ENCODE measurements at regions not wholly inside any gene's neighbourhood (a gene's known extent, or its start where the extent isn't known, plus 50 kb on each side); places are given as distances from the start of the nearest gene placed in this dataset.
A peak's percentile ranks its signal among the peaks of the same experiment; 100 is the strongest.

GRCh38 chr17:21513012-21513570 is 136.9 kb downstream of the KCNJ12 start (continued):
- peak; percentile 26; the same call in 1 of the 2 replicates for TF ChIP-seq ZNF687 (CRISPR knock-in tag; IDR thresholded peaks at IDR 0.05)
- TF ChIP-seq FOXK1 (CRISPR knock-in tag; IDR thresholded peaks at IDR 0.05; ENCODE audit: borderline replicate concordance, low read depth), result no peak
- TF ChIP-seq PATZ1 (CRISPR knock-in tag; IDR thresholded peaks at IDR 0.05), result peak; percentile 69
- 0 out of 2 replicates have a peak, but pooled peaks have one; percentile 17 for TF ChIP-seq ZFX (CRISPR knock-in tag; IDR thresholded peaks at IDR 0.05; ENCODE audit: low read depth)
- TF ChIP-seq SNRNP70 (IDR thresholded peaks at IDR 0.05; ENCODE audit: low read depth, low read length), result no peak
- no peak for TF ChIP-seq ZNF747 (CRISPR knock-in tag; IDR thresholded peaks at IDR 0.05; ENCODE audit: borderline replicate concordance)
- no peak for TF ChIP-seq ZFP37 (CRISPR knock-in tag; IDR thresholded peaks at IDR 0.05; ENCODE audit: borderline replicate concordance)
- TF ChIP-seq SMC3 (IDR thresholded peaks at IDR 0.05; ENCODE audit: low read length), result peak; percentile 29; the same call in 1 of the 2 replicates
- no peak for TF ChIP-seq HIVEP1 (CRISPR knock-in tag; IDR thresholded peaks at IDR 0.05)
- TF ChIP-seq ARID2 (CRISPR knock-in tag; IDR thresholded peaks at IDR 0.05; ENCODE audit: borderline replicate concordance), result no peak
- peak; percentile 69; the same call in 1 of the 2 replicates for TF ChIP-seq KDM2A (CRISPR knock-in tag; IDR thresholded peaks at IDR 0.05; ENCODE audit: borderline replicate concordance, low read depth)
- no peak for TF ChIP-seq RBM39 (IDR thresholded peaks at IDR 0.05; ENCODE audit: low read depth, low read length, poor library complexity, severe bottlenecking)
- peak; percentile 86 for TF ChIP-seq CTCF (CRISPR knock-in tag; IDR thresholded peaks at IDR 0.05)
- no peak for TF ChIP-seq ZNF746 (CRISPR knock-in tag; IDR thresholded peaks at IDR 0.05)
- no peak for TF ChIP-seq TCF12 (IDR thresholded peaks at IDR 0.05)
- no peak for TF ChIP-seq TCF12 (CRISPR knock-in tag; IDR thresholded peaks at IDR 0.05)
- TF ChIP-seq ZNF205 (CRISPR knock-in tag; IDR thresholded peaks at IDR 0.05), result no peak
- no peak for TF ChIP-seq SMYD3 (CRISPR knock-in tag; IDR thresholded peaks at IDR 0.05)

All from HepG2 (cell line).